Keratinocyte (primary cell): ENCODE measurements at regions not wholly inside any gene's neighbourhood (a gene's known extent, or its start where the extent isn't known, plus 50 kb on each side); places are given as distances from the start of the nearest gene placed in this dataset.

ENCODE experiments used
- CTCF ChIP-seq, 3 experiments: IDR thresholded peaks in 1 of 3; conservative IDR thresholded peaks in 1 of 3; optimal IDR thresholded peaks in 1 of 3; 2 replicates in 2 of 3; 3 replicates in 1 of 3; pipeline versions ENCODE3 to v1.5.1; 2011; ENCODE audit warnings: low read length in 3 of 3, mild to moderate bottlenecking in 3 of 3, moderate library complexity in 2 of 3, control low read depth in 1 of 3, inconsistent platforms in 1 of 3; ENCODE audit not compliant: insufficient read depth in 2 of 3; ENCODE audit errors: extremely low read depth in 1 of 3
- EZH2 ChIP-seq: IDR thresholded peaks from one replicate; pipeline ENCODE4 v1.6.1; 2012; ENCODE audit warnings: inconsistent platforms, mild to moderate bottlenecking, low read length, moderate library complexity

GRCh38 chr2:117646099-117646498, 168.4 kb upstream of the DDX18 start:
- no peak for TF ChIP-seq CTCF (optimal IDR thresholded peaks at IDR 0.05 in 1 of 3, IDR thresholded peaks at IDR 0.05 in 1 of 3, conservative IDR thresholded peaks at IDR 0.05 in 1 of 3; ENCODE audit: extremely low read depth in 1 of 3, insufficient read depth in 2 of 3, low read length in 3 of 3)
- TF ChIP-seq EZH2 = no peak
